ENCODE measurements at regions not wholly inside any gene's neighbourhood (a gene's known extent, or its start where the extent isn't known, plus 50 kb on each side); places are given as distances from the start of the nearest gene placed in this dataset.

- DNase-seq (no peak), ATAC-seq (ENCODE audit: low read depth) (no peak)
- H4K20me1 ChIP-seq (ENCODE audit: insufficient read depth, low read length) = no peaks in the 10 kb centered on the region
- no peak overlapping the region for H2AK5ac ChIP-seq (ENCODE audit: low read depth, low read length)
- no peak for TF ChIP-seq CEBPB (IDR thresholded peaks at IDR 0.05; ENCODE audit: low read depth, low read length)
- no peak for TF ChIP-seq POLR2A (IDR thresholded peaks at IDR 0.05; ENCODE audit: low read depth, low read length)
- no peak for TF ChIP-seq SMC3 (IDR thresholded peaks at IDR 0.05; ENCODE audit: low read depth, low read length)
- TF ChIP-seq NFE2L2 (IDR thresholded peaks at IDR 0.05; ENCODE audit: low read depth, low read length) = no peak
- TF ChIP-seq ELK1 (IDR thresholded peaks at IDR 0.05; ENCODE audit: borderline replicate concordance, low read depth, low read length) = no peak
- H2AFZ ChIP-seq (replicated peaks; ENCODE audit: low read length, poor library complexity) = no peak overlapping the region
- in situ Hi-C loops (cut with MboI; ENCODE audit: low sequenced_read_pairs) (no loop called here), dilution Hi-C loops (cut with HindIII; ENCODE audit: low sequenced_read_pairs, unreplicated experiment) (no loop called here), intact Hi-C loops (cut with micrococcal nuclease) (no loop called here)
- CTCF ChIA-PET = no interaction called here
- H3K27me3 ChIP-seq (ENCODE audit: control insufficient read depth, insufficient read depth, low read length) = no peaks in the 10 kb centered on the region
- no peaks in the 10 kb centered on the region for H3K4me1 ChIP-seq (ENCODE audit: control insufficient read depth, insufficient read depth, low read length)
- H3K9me3 ChIP-seq (ENCODE audit: control insufficient read depth, insufficient read depth, low read length) = no peaks in the 10 kb centered on the region
- H4K91ac ChIP-seq (ENCODE audit: insufficient read depth, low read depth, low read length) = no peak overlapping the region
- no peaks in the 10 kb centered on the region for H3K9me1 ChIP-seq (ENCODE audit: insufficient read depth, low read length)
- no peak overlapping the region for H2BK5ac ChIP-seq (ENCODE audit: low read depth, low read length, poor library complexity, severe bottlenecking)
- no TSS peak for BruUV-seq (replicated peaks)
- H3K79me1 ChIP-seq (ENCODE audit: low read depth in 1 of 2, low read length in 2 of 2) = no peaks in the 10 kb centered on the region
- no peak overlapping the region for H4K8ac ChIP-seq (ENCODE audit: low read depth in 2 of 2, low read length in 2 of 2)
- no peak overlapping the region for H3K14ac ChIP-seq (replicated peaks; ENCODE audit: low read depth, low read length)
- H3K4ac ChIP-seq (ENCODE audit: low read depth, low read length) = no peak overlapping the region
- POLR2A ChIA-PET (ENCODE audit: unreplicated experiment) = no interaction called here
- H3K36me3 ChIP-seq (ENCODE audit: control insufficient read depth, insufficient read depth, low read length) = no peaks in the 10 kb centered on the region
- no CpG with 5 or more reads among the region's 2 CpGs for WGBS, 2 experiments (ENCODE audit: extremely low coverage in 2 of 2, insufficient read length in 1 of 2)
- no peak overlapping the region for H2BK15ac ChIP-seq (ENCODE audit: low read depth, low read length)
- H3K4me2 ChIP-seq (ENCODE audit: low read depth, low read length) = no peak overlapping the region
- H2BK20ac ChIP-seq (ENCODE audit: low read depth, low read length) = no peak overlapping the region
- H3K4me3 ChIP-seq (ENCODE audit: insufficient read depth, low read depth, low read length) = no peak overlapping the region
- no peak overlapping the region for H3K9ac ChIP-seq (ENCODE audit: low read depth, low read length)
- H2BK120ac ChIP-seq (ENCODE audit: low read depth, low read length) = no peak overlapping the region
- no peak overlapping the region for H3K23ac ChIP-seq (ENCODE audit: low read depth, low read length)
- H3K18ac ChIP-seq (ENCODE audit: low read depth, low read length) = no peak overlapping the region
- H3K56ac ChIP-seq (ENCODE audit: extremely low read depth, insufficient read depth, low read length) = no peak overlapping the region
- no peak overlapping the region for H4K5ac ChIP-seq (ENCODE audit: low read depth, low read length)
- H3K27ac ChIP-seq (ENCODE audit: insufficient read depth, low read length) = no peak overlapping the region
- no peak overlapping the region for H2AK9ac ChIP-seq (replicated peaks; ENCODE audit: low read depth, low read length, poor library complexity)
Measured at GRCh38 chr1:65590279-65590678, 169.8 kb downstream of the LEPR start.
